ENCODE measurements at regions not wholly inside any gene's neighbourhood (a gene's known extent, or its start where the extent isn't known, plus 50 kb on each side); places are given as distances from the start of the nearest gene placed in this dataset.

DNA sequence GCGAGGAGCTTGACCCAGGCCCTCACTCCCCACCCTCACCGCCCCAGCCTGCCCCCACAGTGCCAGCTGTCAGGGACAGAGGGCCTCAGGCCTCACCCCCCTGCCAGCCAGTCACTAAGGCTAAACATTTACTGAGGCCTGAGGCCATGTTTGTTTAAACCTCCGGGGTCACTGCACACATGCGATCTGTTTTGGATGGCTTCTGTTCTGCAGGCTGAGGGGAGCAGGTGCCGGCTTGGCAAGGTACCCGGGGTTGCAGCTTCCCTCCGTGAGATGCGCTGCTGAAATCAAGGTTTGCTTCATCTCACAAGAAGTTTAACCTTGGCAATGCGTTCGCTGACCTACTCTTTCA lies 103.3 kb upstream of the BOD1 start:
- Histone ChIP-seq H2BK12ac (ENCODE audit: low read depth, low read length) (no peak overlapping the region), H3K14ac (ENCODE audit: insufficient read length) (no peak overlapping the region), H3K4me3 (ENCODE audit: extremely low read depth in 1 of 4, insufficient read depth in 2 of 4, low read depth in 3 of 4, low read length in 4 of 4) (no peak overlapping the region), H4K20me1 (replicated peaks in 1 of 2; ENCODE audit: control insufficient read depth in 1 of 2, insufficient read depth in 2 of 2, low read length in 2 of 2) (no peaks in the 10 kb centered on the region), H3K18ac (ENCODE audit: extremely low read depth, low read length) (no peak overlapping the region), H3K23ac (ENCODE audit: insufficient read length) (no peak overlapping the region), H4K5ac (ENCODE audit: insufficient read length, low read depth, low read length) (no peak overlapping the region), H3K27ac (ENCODE audit: low read depth, low read length) (no peak overlapping the region), H2AK5ac (ENCODE audit: low read depth, low read length) (no peak overlapping the region), H2BK120ac (replicated peaks; ENCODE audit: low read depth, low read length) (no peak overlapping the region), H3K4me1 (replicated peaks in 1 of 4; ENCODE audit: control insufficient read depth in 3 of 4, insufficient read depth in 4 of 4, low read length in 3 of 4) (peaks cover 3 to 17% (median 6%) of the 10 kb centered on the region in 4 experiments; a peak in 6 of 7 replicates), H4K8ac (ENCODE audit: extremely low read depth, insufficient read depth, low read length) (no peak overlapping the region), H4K91ac (replicated peaks; ENCODE audit: insufficient read length, low read length) (no peak overlapping the region), H2BK5ac (ENCODE audit: low read depth, low read length) (no peak overlapping the region), H3K9ac (replicated peaks in 1 of 4; ENCODE audit: extremely low read depth in 1 of 4, low read depth in 3 of 4, low read length in 3 of 4) (no peak overlapping the region), H3K36me3 (ENCODE audit: control insufficient read depth in 2 of 4, insufficient read depth in 4 of 4, low read length in 3 of 4) (no peaks in the 10 kb centered on the region), H3K79me1 (ENCODE audit: low read depth, low read length) (no peaks in the 10 kb centered on the region), H3K4ac (replicated peaks; ENCODE audit: insufficient read length, low read depth, low read length) (no peak overlapping the region), H2AFZ (ENCODE audit: low read length) (no peak overlapping the region), H3K56ac (replicated peaks; ENCODE audit: insufficient read length, low read depth, low read length) (no peak overlapping the region), H2BK15ac (ENCODE audit: low read length) (peak overlapping the region; percentile 18; the same call in 1 of the 2 replicates), H3K27me3 (replicated peaks in 1 of 4; ENCODE audit: control insufficient read depth in 3 of 4, extremely low read depth in 1 of 4, insufficient read depth in 3 of 4, low read length in 3 of 4) (no peaks in the 10 kb centered on the region), H3K79me2 (ENCODE audit: control insufficient read depth in 1 of 2, insufficient read depth in 2 of 2, low read length in 2 of 2) (no peaks in the 10 kb centered on the region), H2BK20ac (ENCODE audit: low read length) (peak overlapping the region; percentile 66; the same call in 1 of the 2 replicates), H3K23me2 (ENCODE audit: low read depth, low read length) (no peaks in the 10 kb centered on the region), H3K4me2 (ENCODE audit: insufficient read depth in 1 of 2, low read depth in 2 of 2, low read length in 2 of 2) (no peak overlapping the region), H3K9me3 (ENCODE audit: insufficient read depth in 2 of 2, low read depth in 1 of 2, low read length in 1 of 2) (no peaks in the 10 kb centered on the region)
- FAIRE-seq (no peak), DNase-seq (ENCODE audit: low read depth in 1 of 2, low spot score in 2 of 2) (no peak)
- 90% methylated on average over 10 of the region's 10 CpGs; no CpG with 5 or more reads in 1 of the 2 experiments for WGBS, 2 experiments (ENCODE audit: extremely low coverage in 1 of 2, insufficient coverage in 1 of 2, insufficient read length in 1 of 2, insufficient replicate concordance in 2 of 2, low coverage in 1 of 2, low lambda C conversion rate in 2 of 2, missing lambda C conversion rate in 1 of 2)
- ChIA-PET POLR2A (ENCODE audit: partially characterized antibody) (interaction anchor here (0.7 to 1.5 kb wide), 2 partner anchors 91 to 194 kb away, joined by 3 read pairs; no protein-coding TSS in a partner anchor), CTCF (ENCODE audit: partially characterized antibody) (interaction anchor here (0.7 to 2.4 kb wide), 6 partner anchors 13 to 598 kb away, joined by 3 to 8 read pairs (median 4); no protein-coding TSS in a partner anchor)
